ENCODE measurements at regions not wholly inside any gene's neighbourhood (a gene's known extent, or its start where the extent isn't known, plus 50 kb on each side); places are given as distances from the start of the nearest gene placed in this dataset.
"Not testable (repeated sequence)": the region's sequence is repeated elsewhere in the genome, so short reads cannot be mapped to it uniquely, and the experiment has no call there.

DNA sequence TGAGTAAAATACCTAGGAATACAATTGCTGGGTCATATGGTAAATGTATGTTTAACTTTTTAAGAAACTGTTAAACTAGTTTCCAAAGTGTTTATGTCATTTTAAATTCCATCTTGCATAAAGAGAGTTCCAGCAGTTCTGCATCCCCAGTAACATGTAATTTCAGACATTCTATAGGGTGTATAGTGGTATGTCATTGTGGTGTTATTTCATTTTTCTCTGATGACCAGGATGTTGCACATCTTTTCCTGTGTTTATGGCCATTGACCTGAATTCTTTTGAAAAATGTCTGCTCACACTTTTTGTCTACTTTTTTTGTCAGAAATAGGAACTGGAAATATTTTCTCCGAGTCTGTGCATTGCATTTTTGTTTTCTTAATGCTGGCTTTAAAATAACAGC, 128.9 kb downstream of the TMEM200A start:
- no peak for DNase-seq (ENCODE audit: low read depth in 1 of 2, low spot score in 1 of 2)

- DNase-seq (ENCODE audit: low read depth in 1 of 2, low spot score in 1 of 2), result no peak
These were observed 134.9 kb downstream of the TMEM200A start for GRCh38 chr6:130500693-130501092.

GRCh38 chr6:130503146-130503545, 137.3 kb downstream of the TMEM200A start:
- DNase-seq (ENCODE audit: low read depth in 1 of 2, low spot score in 1 of 2), result no peak

- no peak for DNase-seq (ENCODE audit: low read depth in 1 of 2, low spot score in 1 of 2)
These were observed 140.2 kb downstream of the TMEM200A start for GRCh38 chr6:130505808-130506598.

DNA sequence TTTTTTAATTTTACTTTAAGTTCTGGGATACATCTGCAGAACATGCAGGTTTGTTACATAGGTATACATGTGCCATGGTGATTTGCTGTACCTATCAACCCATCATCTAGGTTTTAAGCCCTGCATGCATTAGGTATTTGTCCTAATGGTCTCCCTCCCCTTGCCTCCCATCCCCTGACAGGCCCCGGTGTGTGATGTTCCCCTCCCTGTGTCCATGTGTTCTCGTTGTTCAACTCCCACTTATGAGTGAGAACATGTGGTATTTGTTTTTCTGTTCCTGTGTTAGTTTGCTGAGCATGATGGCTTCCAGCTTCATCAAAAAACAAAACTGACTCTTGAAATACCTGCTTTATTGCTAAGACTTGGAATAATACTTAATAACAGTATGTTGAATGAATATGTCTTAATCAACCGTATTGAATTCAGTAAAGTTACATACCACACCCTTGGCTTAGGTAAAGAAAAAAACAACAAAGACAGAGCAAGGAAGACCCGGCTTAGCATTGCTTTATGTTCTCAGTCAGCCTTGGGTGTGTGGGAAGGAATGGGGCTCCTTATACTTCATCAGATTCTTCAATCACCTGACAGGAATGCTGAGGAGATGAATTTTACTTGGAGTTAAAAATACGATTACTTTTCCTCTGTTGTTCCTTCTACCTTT, 141.3 kb downstream of the TMEM200A start:
- not testable (repeated sequence) for DNase-seq (ENCODE audit: low read depth in 1 of 2, low spot score in 1 of 2)

- no peak for DNase-seq (ENCODE audit: low read depth in 1 of 2, low spot score in 1 of 2)
These were observed 141.8 kb downstream of the TMEM200A start for GRCh38 chr6:130507666-130508028.

DNA sequence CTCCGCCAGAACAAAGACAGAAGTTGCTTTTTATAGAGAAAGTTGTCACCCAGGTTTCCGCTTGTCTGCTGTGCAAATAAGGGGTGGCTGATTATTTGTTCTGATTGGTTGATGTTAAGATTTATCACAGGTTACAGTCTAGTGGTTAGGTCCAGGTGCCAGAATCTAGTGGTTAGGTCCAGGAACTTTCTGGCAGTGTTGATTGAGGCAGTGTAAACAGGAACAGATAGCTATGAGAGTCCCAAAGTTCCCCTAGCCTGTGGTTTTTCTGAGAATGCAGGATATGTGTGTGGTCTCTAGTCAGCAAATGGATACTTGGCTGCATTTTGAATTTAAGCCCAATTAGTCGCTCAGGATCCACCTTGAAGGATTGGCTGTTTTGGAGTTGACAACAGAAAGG, 148.0 kb downstream of the TMEM200A start:
- peak in 1 of 2 donors; percentile 28 for DNase-seq (ENCODE audit: low read depth in 1 of 2, low spot score in 1 of 2)

DNA sequence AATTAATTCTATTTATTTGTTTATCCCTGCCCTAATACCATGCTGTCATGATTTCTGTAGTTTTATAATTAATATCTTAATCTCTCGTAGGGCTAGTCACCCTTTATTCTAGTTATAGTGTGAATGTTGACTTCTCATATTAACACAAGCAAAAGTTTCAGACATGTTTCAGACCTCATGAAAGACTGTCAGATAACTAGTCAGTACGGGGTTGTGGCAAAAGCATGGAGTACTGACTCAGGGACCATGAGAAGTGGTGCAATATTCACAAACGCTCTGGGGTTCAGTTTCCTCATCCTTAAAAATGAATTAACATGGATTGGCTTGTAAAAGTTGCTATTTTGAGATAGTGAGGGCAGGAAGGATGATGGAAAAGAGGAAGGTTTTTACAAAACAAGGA, 148.9 kb downstream of the TMEM200A start:
- no peak for DNase-seq (ENCODE audit: low read depth in 1 of 2, low spot score in 1 of 2)

DNA sequence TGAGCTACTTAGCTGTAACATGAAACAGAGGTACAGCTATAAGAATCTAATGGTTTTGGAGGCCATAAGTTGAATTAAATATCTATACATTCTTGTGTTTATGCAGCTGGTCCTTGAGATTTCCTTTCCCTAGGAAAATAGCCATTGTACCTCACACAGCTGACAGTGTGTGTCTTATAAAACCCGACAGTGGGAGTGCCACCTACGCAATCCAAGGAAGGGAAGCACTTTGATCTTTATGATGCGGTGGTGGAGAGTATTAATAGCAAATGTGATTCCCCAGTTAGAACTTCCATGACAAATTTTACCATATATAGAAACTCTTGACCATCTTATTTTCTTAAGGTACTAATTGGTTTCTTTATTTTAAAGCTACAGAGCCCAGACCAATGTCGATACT, 149.5 kb downstream of the TMEM200A start:
- no peak for DNase-seq (ENCODE audit: low read depth in 1 of 2, low spot score in 1 of 2)

DNA sequence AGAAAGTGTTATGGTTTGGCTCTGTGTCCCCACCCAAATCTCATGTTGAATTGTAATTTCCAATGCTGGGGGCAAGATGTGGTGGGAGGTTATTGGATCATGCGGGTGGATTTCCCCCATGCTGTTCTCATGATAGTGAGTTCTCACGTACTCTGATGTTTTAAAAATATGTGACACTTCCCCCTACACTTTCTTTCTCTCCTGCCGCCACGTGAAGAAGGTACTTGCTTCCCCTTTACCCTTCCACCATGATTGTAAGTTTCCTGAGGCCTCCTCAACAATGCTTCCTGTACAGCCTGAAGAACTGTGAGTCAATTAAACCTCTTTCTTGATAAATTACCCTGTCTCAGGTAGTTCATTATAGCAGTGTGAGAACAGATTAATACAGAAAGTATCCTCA, 150.8 kb downstream of the TMEM200A start:
- DNase-seq (ENCODE audit: low read depth in 1 of 2, low spot score in 1 of 2), result no peak

GRCh38 chr6:130517444-130517931, 151.7 kb downstream of the TMEM200A start:
- DNase-seq (ENCODE audit: low read depth in 1 of 2, low spot score in 1 of 2), result no peak

DNA sequence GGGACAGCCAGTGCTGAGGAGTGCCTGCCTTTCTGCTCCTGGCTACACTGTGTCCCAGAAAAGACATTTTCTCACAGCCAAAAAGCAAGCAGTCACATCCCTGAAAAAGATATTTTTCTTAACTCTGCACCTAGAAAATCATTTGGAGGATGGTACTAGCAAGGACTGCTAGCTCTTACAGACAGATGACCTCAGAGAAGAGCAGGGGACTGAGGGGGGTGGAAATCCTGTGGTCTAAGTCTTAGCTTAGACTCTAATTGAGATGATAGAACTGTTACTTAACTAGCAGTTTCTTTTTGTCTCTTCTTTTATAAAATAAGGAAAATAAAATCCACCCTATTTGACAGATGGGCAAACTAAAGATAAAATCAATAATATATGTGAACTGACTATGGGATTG, 152.8 kb downstream of the TMEM200A start:
- no peak for DNase-seq (ENCODE audit: low read depth in 1 of 2, low spot score in 1 of 2)

DNA sequence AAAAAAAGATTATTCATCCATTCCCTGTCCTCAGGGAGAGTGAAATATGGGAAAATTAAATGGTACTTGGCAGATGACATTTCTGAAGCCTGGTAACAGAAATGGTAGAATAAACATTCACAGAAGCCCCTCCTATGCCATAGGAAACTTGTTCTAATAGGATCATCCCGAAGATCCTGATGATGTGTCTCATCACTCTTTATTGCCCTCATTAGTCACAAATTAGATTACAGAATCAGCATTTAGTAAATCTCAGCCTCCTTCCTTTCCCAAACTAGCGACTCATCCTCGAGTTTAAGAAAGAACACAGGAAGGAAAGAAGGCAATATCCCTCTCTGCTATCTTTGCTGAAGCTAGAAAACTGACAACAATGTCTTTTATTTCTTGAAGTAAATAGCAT, 154.4 kb downstream of the TMEM200A start:
- no peak for DNase-seq (ENCODE audit: low read depth in 1 of 2, low spot score in 1 of 2)

DNA sequence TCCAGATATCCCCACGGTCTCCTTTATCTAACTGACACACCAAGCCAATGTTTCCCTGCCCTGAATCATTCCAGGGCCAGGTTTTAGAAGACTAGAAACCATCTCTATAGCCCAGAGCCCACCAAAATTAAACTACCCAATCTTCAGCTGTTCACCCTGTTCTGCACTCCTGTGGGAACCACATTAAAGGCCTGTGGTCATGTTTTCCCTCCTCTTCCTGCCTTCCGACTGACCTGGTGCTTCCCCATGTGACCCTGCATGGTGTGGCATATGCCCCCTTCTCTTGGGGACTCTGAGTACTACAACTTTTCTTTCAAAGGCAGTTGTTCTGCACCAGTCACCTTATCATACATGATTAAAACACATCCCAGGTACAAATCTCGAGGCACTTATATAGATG, 155.0 kb downstream of the TMEM200A start:
- no peak for DNase-seq (ENCODE audit: low read depth in 1 of 2, low spot score in 1 of 2)

DNA sequence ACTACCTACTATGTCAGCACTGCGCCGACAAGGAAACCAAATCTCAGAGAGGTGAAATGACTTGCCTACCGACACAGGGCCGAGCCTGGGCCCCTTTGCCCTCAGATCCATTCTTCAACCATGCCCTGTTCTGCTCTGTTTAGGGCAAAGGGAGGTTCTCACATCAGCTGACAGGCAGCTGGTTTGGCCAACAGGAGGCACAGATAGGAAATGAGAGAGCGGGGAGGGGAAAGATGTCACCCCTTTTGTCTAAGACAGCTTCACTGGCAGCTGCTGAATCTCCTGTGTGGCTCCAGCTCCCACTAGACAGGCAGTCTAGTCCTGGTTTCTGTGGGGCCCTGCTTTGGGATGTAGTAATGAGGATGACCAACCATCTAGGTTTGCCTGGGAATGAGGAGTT, 158.7 kb downstream of the TMEM200A start:
- no peak for DNase-seq (ENCODE audit: low read depth in 1 of 2, low spot score in 1 of 2)

GRCh38 chr6:130525408-130525807, 159.6 kb downstream of the TMEM200A start:
- no peak for DNase-seq (ENCODE audit: low read depth in 1 of 2, low spot score in 1 of 2)

- DNase-seq (ENCODE audit: low read depth in 1 of 2, low spot score in 1 of 2), result no peak
These were observed 160.6 kb downstream of the TMEM200A start for GRCh38 chr6:130526466-130526865.

DNA sequence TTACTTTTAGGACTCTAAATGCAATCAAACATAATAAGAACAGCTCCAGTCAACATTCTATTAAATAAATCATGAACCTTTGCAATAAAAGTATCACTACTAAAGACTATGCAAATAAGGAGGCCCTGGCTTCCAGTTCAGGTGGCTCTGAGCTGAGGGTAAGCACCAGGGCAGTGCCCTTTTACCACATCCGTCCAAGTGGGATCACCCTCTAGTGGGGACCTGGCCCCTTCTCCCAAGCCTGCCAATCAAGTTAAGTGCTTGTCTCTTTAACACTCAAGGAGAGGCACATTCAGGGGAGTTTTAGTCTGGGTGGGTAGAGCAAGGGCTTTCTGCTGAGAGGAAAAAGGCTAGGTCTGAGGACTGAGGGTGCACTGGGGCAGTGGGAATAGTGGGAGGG, 161.4 kb downstream of the TMEM200A start:
- DNase-seq (ENCODE audit: low read depth in 1 of 2, low spot score in 1 of 2), result no peak

DNA sequence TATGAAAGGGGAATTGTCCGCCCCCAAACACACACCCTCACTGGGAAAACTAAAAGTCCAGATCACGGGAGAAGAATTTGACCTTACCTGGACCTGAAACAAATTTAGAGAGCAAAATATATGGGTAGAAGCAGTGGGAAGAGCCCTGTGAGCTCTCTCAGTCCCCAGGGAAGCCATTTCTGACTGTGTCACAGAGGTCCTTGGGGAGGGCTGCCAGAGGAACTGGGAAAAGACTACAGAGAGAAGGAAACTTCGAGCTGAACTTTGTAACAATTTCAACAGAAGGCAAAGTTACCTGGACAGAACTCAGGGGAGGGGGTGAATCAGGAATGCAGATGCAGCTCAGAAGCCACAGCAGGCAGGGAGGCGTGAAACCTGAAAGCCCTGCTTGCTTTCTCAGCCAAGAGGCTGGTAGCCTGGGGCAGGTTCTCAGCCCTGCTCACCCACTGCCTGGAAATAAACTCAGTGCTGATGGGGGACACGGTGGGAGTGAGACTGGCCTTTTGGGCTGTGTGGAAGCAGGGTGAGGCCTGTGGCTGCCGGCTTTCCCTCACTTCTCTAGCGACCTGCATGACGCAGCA, 163.8 kb downstream of the TMEM200A start:
- no peak for DNase-seq (ENCODE audit: low read depth in 1 of 2, low spot score in 1 of 2)

DNA sequence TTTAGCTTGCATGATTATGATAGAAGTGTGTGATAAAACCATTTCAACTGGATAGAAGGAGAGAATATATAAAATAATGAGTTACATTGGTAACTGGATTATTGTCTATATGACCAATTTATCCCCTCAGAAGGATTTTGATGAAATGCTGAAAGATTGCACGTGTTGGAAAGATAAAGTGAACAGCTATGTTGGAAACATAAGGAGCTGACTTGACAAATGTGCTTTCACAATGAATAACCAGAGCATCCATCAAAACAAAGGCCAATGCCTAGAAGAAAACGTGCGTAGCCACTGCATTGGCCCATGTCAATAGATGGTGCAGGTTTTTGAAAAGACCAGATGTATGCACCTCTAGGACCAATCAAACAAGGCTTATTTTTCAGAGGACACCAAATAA, 168.8 kb downstream of the TMEM200A start:
- DNase-seq (ENCODE audit: low read depth in 1 of 2, low spot score in 1 of 2), result no peak

GRCh38 chr6:130535242-130535641, 169.4 kb downstream of the TMEM200A start:
- no peak for DNase-seq (ENCODE audit: low read depth in 1 of 2, low spot score in 1 of 2)

GRCh38 chr6:130537447-130537846, 171.6 kb downstream of the TMEM200A start:
- no peak for DNase-seq (ENCODE audit: low read depth in 1 of 2, low spot score in 1 of 2)

All from stimulated activated CD4-positive, alpha-beta T cell treated with anti-CD3 and anti-CD28 coated beads, Interleukin-15, amount 100 ng/mL, for 1 hour (primary cell).